ENCODE measurements at regions not wholly inside any gene's neighbourhood (a gene's known extent, or its start where the extent isn't known, plus 50 kb on each side); places are given as distances from the start of the nearest gene placed in this dataset.
"Not testable (repeated sequence)": the region's sequence is repeated elsewhere in the genome, so short reads cannot be mapped to it uniquely, and the experiment has no call there.

DNA sequence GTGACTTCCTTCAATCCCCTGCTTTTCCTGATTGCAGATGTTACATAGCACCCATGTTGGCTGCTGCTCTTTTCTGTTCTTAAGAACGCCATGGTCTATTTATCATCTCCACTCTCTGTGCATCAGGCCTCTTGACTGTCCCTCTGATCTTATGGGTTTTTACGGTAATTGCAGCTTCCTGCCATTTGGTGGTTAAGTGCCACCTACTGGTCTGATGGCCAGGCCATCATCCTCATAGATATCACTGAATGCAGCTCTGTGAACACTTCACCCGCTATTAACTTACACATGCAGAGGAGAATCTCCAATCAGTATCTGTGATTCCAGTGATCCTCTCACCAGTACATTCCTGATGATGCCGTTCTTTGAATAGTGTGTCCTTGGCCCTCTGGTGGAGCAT is 382.4 kb downstream of the TRAM1L1 start:
- H3K4me3 ChIP-seq (ENCODE audit: low read depth, low read length) = no peak overlapping the region

DNA sequence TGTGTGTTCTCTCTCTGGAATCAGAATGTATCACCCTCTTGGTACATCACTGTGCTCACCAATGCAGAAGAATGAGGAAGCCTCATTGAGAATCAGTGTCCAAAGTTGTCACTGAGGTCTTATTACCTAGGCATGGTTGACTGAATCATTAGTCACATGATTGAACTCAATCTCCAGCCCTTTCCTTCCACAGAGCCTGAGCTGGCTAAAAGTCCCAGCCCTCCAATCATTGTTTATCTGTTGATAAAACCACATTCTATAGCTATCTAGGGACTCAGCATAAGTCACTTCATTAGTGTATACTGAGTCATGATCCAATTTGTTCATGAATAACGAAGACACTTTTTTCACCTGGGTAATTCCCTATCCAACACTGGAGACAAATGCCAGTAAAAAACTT is 396.8 kb downstream of the TRAM1L1 start:
- H3K4me3 ChIP-seq (ENCODE audit: low read depth, low read length) = no peak overlapping the region

DNA sequence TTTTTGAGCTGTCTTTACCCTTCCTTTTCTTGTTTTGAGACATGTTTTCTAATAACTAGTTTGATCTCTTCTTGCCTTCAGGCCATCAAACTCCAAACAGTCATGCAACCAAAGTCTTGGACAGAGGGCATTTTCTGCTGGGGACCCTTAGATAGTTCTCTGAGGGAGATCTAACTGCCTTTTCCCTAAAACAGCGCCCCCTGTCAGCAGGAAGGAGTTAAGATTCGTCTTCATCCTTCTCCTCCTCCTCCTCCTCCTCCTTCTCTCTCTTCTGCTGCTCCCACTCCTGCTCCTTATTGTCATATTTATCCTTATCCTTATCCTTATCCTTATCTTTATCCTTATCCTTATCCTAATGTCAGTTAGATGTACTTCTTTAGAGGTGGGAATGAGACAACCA is 417.2 kb downstream of the TRAM1L1 start:
- H3K4me3 ChIP-seq (ENCODE audit: low read depth, low read length) = no peak overlapping the region

DNA sequence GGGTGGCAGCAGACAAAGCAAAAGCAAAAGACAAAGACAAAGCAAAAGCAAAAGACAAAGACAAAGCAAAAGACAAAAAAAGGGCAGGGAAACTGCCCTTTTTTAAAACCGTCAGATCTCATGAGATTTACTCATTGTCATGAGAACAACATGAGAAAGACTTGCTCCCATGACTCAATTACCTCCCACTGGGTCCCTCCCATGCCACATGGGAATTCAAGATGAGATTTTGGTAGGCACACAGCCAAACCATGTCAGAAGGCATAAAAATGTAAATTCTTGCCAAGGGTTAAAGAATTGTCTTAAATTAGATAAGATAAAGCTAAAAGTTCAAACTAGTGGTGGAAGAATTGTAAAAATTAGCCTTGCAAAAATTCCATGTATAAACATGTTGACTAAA is 419.7 kb downstream of the TRAM1L1 start:
- H3K4me3 ChIP-seq (ENCODE audit: low read depth, low read length) = no peak overlapping the region

DNA sequence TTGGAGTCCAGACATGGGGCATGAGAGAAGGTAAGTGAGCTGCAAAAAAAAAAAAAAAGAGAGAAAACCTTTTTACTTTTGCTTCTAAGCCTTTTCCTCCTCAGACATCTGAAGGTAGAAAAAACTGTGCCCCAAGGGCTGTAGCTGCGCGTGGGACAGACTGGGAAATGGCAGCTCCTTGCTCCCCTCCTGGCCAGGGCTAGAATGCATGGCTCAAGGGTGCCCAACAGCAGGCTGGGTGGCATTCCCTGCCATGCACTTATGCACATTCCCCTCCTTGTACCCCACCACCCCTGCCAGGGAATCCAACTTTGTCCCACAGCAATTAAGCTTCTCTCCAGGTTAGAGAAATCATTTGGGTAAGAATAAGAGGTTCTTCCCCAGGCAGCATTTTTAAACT is 421.2 kb downstream of the TRAM1L1 start:
- no peak overlapping the region for H3K4me3 ChIP-seq (ENCODE audit: low read depth, low read length)

DNA sequence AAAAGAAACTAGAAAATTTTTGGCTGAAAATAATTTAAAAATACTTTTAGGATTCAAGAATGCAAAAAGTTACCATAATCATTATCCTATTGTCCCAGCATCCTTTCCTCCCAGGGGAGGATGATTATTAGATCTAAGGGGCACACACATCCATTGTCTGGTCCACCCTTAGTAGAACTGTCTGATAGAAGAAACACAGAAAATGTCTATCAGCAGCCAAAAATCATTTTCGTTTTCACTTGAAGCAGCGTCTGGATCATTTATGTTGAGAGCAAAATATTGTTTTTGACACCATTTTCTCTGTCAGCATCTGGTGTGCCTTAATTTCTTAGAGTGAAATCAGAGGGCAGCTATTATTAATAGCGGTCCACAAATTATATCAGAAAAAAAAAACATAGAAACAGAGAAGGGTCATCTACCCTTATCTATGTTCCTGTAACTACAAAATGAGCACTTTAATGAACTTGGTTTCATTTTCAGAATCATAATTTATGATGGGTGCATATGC is 446.3 kb downstream of the TRAM1L1 start:
- H3K4me3 ChIP-seq (ENCODE audit: low read depth, low read length) = no peak overlapping the region

DNA sequence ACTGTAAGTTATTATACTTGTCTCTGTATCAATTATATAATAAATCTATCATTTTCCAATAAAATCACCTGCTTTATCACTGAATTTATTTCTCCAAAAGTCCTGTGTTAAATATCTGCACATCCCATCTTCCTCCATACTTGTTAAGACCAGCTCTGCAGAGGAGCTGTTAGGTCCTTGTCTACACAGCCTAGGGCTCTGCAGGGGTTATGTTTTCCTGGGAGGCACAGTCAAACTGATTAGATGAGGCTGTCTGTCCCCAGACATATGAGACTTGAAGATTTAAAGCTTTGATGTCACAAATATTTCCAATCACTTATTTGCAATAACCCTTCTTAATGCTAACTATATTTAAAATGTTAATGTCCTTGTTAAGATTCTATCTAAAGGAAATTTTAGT is 446.8 kb downstream of the TRAM1L1 start:
- no peak overlapping the region for H3K4me3 ChIP-seq (ENCODE audit: low read depth, low read length)

DNA sequence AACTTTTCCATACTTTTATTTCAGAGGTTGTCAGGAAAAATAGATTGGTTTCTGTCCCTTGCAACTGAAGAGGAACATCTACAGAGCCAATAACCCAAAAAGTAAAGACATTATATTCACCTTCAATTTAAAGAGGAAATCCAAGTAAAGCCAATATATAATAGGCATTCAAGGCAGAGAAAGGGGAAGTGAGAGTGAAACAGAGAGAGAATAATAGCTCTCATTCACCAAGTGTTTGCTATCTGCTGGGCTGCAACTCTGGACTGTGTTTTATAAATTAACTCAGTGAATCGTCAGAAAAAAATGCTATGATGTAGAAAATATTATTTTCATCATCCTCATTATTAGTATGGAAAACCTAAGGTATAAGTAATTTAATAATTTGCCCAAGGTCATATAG is 448.5 kb downstream of the TRAM1L1 start:
- no peak overlapping the region for H3K4me3 ChIP-seq (ENCODE audit: low read depth, low read length)

DNA sequence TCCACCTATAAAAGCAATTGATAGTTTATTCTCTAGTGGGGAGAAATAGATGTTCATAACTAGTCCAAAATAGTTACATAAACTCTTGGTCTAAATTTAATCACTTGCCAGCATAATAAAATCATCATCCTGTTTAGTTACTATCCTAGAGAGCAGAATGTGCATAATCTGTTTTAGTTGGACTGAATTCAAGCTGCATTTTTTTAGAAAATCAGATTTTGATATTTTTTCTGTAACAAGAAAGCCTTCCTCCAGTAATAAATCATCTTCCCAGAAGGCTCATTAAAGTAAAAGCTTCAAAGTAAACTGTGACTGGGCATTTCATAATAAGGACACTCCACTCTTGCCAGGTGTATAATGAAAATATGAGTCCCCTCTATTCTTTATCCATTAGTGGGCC is 453.1 kb downstream of the TRAM1L1 start:
- H3K4me3 ChIP-seq (ENCODE audit: low read depth, low read length) = no peak overlapping the region

DNA sequence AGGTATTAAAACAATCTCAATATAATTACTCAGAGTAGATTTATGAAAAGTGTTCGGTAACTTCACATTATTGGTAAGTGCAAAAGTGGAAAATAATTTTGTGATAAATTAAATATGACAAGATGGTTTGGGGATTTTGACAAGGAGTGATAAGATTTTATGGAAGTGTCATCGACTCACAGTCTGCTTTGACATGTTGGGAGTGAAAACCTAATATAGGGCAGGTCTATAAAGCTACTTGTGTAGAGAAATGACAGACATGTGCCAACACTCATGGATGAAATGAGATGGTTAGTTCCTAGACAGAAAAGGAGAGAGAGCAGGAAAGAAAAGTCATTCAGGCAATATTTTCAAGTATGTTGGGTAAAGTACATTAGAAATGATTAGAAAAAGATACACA is 456.8 kb downstream of the TRAM1L1 start:
- H3K4me3 ChIP-seq (ENCODE audit: low read depth, low read length) = no peak overlapping the region

DNA sequence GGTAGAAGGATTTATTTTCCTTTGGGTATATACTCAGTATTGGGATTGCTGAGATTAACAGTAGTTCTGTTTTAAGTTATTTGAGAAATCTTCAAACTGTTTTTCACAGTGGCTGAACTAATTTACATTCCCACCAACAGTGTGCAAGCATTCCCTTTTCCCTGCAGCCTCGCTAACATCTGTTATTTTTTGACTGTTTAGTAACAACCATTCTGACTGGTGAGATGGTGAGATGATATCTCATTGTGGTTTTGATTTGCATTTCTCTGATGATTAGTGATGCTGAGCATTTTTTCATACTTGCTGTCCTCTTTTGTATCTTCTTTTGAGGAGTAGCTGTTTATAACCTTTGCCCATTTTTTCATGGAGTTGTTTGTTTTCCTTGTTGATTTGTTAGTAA is 457.8 kb downstream of the TRAM1L1 start:
- H3K4me3 ChIP-seq (ENCODE audit: low read depth, low read length) = no peak overlapping the region

DNA sequence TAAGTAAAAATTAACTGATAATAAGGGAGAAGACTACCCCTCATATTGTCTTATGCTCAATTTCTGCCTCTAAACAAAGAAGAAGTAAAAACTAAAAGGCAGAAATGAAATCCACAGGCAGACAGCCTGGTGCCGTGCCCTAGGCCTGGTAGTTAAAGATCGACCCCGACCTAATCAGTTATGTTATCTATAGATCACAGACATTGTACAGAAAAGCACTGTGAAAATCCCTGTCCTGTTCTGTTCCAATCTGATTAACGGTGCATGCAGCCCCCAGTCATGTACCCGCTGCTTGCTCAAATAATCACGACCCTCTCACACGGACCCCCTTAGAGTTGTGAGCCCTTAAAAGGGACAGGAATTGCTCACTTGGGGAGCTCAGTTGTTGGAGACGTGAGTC is 465.9 kb downstream of the TRAM1L1 start:
- not testable (repeated sequence) for H3K4me3 ChIP-seq (ENCODE audit: low read depth, low read length)

DNA sequence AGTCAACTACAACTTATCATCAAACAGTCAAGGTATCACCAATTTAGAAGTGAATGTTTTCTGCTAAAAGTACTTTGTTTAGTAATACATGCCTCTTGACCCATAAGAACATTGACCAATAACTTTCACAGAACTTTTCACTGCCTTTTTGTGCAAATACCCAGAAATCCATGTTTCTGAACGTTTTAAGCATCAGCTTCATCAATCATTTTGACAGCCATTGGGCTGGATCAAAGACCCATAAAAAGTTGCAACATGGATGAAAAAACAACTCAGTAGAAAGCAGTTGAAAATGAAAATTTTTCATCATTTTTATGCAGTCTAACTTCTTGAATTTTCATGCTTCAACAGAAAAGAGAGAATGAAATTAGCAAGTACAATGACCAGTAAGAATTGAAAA is 466.7 kb downstream of the TRAM1L1 start:
- H3K4me3 ChIP-seq (ENCODE audit: low read depth, low read length) = no peak overlapping the region

DNA sequence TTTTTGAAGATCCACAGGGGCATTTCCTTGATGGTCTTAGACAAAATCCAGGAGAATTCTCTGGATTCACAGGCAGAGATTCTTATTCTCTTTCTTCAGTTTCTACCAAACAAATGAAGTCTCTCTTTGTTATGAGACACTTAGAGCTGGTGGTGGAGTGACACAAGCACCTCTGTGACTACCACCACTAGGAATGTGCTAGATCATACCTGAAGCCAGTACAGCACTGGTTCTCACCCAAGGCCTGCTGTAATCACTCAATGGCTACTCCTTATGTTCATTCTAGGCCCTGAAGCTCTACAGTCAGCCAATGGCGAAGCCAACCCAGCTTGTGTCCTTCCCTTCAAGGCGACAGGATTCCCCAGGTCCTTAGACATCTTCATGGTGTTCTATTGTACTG is 482.3 kb downstream of the TRAM1L1 start:
- H3K4me3 ChIP-seq (ENCODE audit: low read depth, low read length) = no peak overlapping the region

DNA sequence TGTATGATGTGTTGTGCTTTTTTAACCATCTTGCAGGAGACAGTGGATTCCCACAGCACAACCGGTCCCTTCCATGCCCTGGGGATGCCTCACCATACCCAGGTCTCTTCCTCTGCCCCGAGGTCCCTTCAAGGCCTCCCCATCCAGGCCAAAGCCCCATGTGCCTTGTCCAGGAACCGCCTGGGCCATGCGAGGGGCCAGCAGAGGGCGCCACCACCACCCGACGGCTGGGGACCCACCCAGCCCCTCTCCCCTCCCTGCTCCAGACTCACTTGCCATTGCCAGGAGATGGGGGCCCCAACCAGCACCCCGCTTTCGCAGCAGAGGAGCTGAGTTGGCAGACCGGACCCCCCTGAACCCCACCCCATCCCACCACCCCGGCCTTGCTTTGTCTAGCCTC is 485.5 kb downstream of the TRAM1L1 start:
- H3K4me3 ChIP-seq (ENCODE audit: low read depth, low read length) = no peak overlapping the region

DNA sequence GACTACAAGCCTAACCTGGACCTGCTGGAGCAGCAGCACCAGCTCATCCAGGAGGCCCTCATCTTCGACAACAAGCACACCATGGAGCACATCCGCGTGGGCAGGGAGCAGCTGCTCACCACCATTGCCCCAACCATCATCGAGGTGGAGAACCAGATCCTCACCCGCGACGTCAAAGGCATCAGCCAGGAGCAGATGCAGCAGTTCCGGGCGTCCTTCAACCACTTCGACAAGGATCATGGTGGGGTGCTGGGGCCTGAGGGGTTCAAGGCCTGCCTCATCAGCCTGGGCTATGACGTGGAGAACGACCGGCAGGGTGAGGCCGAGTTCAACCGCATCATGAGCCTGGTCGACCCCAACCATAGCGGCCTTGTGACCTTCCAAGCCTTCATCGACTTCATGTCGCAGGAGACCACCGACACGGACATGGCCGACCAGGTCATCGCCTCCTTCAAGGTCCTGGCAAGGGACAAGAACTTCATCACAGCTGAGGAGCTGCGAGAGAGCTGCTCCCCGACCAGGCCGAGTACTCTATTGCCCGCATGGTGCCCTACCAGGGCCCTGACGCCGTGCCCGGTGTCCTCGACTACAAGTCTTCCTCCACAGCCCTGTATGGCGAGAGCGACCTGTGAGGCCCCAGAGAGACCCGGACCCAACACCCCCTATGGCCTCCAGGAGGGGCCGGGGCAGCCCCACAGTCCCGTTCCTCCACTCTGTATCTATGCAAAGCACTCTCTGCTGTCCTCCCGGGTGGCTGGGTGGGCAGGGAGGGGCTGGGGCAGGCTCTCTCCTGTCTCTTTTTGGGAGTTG is 486.2 kb downstream of the TRAM1L1 start:
- no peak overlapping the region for H3K4me3 ChIP-seq (ENCODE audit: low read depth, low read length)

DNA sequence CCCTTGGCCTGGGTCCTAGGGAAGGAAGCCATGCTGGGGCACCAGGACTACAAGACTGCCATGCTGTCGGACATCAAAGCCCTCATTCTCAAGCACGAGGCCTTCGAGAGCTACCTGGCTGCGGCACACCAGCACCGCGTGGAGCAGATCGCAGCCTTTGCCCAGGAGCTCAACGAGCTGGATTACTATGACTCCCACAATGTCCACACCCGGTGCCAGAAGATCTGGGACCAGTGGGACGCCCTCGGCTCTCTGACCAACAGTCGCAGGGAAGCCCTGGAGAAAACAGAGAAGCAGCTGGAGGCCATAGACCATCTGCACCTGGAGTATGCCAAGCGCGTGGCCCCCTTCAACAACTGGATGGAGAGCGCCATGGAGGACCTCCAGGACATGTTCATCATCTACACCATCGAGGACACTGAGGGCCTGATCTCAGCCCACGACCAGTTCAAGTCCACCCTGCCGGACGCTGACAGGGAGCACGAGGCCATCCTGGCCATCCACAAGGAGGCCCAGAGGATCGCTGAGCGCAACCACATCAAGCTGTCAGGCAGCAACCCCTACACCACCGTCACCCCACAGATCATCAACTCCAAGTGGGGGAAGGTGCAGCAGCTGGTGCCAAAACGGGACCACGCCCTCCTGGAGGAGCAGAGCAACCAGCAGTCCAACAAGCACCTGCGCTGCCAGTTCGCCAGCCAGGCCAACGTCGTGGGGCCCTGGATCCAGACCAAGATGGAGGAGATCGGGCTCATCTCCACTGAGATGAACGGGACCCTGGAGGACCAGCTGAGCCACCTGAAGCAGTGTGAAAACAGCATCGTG is 487.0 kb downstream of the TRAM1L1 start:
- H3K4me3 ChIP-seq (ENCODE audit: low read depth, low read length) = no peak overlapping the region

DNA sequence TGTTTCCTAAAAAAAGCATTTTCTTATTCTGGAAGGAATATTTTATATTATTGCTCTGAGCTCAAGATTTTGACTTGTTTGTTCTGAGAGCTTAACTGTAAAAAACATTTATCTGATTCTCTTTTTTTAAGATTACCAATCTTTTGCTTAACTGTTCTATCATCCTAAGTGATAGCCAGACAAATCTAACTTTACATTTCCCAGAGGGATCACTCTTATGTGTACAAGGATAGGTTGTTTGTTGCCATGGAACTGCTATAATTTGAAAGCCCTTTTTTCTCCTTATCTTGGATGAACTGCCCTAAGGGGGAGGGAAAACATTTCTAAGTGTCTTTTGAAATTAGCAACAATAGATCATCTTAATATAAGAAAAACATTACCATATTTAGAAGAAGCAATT is 494.7 kb downstream of the TRAM1L1 start:
- no peak overlapping the region for H3K4me3 ChIP-seq (ENCODE audit: low read depth, low read length)

DNA sequence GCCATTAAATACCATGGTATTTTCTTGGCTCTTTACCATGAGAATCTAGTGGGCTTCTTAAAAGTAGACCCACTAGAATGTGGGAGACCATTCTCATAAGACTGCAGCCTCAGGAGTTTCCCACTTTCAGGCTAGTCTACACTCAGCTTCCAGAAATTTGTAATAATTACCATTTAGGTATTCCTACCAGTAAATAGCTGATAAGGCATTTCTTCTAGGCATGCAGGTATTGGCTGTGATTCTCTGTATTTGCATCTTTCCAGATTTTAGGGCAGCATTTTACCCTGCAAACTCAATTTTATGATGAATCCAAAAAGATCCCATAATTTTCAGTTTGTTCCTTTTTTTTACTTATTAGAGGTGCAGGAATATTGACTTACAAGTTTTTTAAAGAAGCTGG is 496.6 kb downstream of the TRAM1L1 start:
- H3K4me3 ChIP-seq (ENCODE audit: low read depth, low read length) = no peak overlapping the region

DNA sequence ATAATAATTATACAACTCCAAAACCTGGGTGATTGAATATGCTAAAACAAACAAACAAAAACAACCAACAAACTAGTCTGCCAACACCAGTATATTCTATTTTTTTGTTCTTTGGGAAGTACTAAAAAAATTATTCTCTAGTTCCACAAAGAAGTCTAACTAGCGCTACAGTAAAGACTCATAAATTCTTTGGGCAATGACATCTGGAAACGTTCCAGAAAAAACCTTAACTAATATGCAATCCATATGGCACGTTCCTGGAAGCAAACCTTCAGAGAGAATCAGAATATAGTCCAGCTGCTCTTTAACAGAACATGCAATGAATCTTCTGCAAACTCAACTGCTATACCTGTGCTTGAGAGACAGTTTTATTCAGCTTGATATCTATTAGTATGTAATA is 500.1 kb downstream of the TRAM1L1 start:
- H3K4me3 ChIP-seq (ENCODE audit: low read depth, low read length) = no peak overlapping the region

DNA sequence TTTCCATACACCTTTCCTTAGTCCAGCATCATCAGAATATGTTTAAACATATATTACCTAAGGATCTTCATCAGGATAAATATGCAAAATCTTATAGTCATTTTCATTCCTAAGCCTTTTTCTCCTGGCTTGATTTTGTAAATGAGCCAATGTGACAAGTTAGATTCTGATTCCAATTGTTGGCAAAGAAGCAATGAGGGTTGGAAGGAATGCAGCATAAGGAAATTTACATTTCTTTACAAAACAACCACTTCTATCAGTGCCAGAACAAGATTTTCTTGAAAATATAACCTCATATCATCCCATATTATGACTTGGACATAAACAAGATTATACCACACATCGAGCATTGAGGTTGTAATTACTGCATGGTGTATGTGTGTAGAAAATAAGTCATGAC is 508.1 kb downstream of the TRAM1L1 start:
- no peak overlapping the region for H3K4me3 ChIP-seq (ENCODE audit: low read depth, low read length)

DNA sequence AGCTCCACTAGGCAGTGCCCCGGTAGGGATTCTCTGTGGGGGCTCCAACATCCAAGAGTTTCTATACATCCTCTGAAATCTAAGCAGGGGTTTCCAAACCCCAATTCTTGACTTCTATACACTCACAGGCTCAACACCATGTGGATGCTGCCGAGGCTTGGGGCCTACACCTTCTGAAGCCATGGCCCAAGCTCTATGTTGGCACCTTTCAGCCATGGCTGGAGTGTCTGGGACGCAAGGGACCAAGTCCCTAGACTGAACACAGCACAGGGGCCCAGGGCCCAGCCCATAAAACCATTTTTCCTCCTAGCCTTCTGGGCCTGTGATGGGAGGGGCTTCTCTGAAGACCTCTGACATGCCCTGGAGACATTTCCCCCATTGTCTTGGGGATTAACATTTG is 511.8 kb downstream of the TRAM1L1 start:
- no peak overlapping the region for H3K4me3 ChIP-seq (ENCODE audit: low read depth, low read length)
